ENCODE measurements at regions not wholly inside any gene's neighbourhood (a gene's known extent, or its start where the extent isn't known, plus 50 kb on each side); places are given as distances from the start of the nearest gene placed in this dataset.

- no peaks in the 10 kb centered on the region for H3K4me1 ChIP-seq
- no peak overlapping the region for H3K4me3 ChIP-seq
- no peak overlapping the region for H3K4me2 ChIP-seq
- no peaks in the 10 kb centered on the region for H4K20me1 ChIP-seq
- H3K9ac ChIP-seq, result no peak overlapping the region
- H3K27ac ChIP-seq, result no peak overlapping the region
- no peak for TF ChIP-seq Cebpa-rat (IDR thresholded peaks at IDR 0.05)
- no peaks in the 10 kb centered on the region for H3K27me3 ChIP-seq
- H3K36me3 ChIP-seq, result no peaks in the 10 kb centered on the region
- no peaks in the 10 kb centered on the region for H3K9me3 ChIP-seq (replicated peaks in 1 of 11)
Observed at GRCh38 chr3:82306189-82306588, 544.7 kb upstream of the GBE1 start.

- Histone ChIP-seq H3K9ac (no peak overlapping the region), H3K27me3 (no peaks in the 10 kb centered on the region), H3K4me2 (no peak overlapping the region), H3K4me3 (no peak overlapping the region), H3K36me3 (no peaks in the 10 kb centered on the region), H3K9me3 (replicated peaks in 1 of 11) (no peaks in the 10 kb centered on the region), H3K27ac (no peak overlapping the region), H3K4me1 (no peaks in the 10 kb centered on the region), H4K20me1 (no peaks in the 10 kb centered on the region)
- TF ChIP-seq Cebpa-rat (IDR thresholded peaks at IDR 0.05), result no peak
Observed at GRCh38 chr3:82294609-82295008, 533.2 kb upstream of the GBE1 start.

GRCh38 chr3:82293867-82294266 lies 532.4 kb upstream of the GBE1 start:
- H3K4me2 ChIP-seq, result no peak overlapping the region
- H3K27me3 ChIP-seq, result no peaks in the 10 kb centered on the region
- no peaks in the 10 kb centered on the region for H3K36me3 ChIP-seq
- no peaks in the 10 kb centered on the region for H3K9me3 ChIP-seq (replicated peaks in 1 of 11)
- H3K4me3 ChIP-seq, result no peak overlapping the region
- H3K27ac ChIP-seq, result no peak overlapping the region
- no peak for TF ChIP-seq Cebpa-rat (IDR thresholded peaks at IDR 0.05)
- no peaks in the 10 kb centered on the region for H3K4me1 ChIP-seq
- no peaks in the 10 kb centered on the region for H4K20me1 ChIP-seq
- no peak overlapping the region for H3K9ac ChIP-seq

- no peak overlapping the region for H3K4me2 ChIP-seq
- no peak overlapping the region for H3K9ac ChIP-seq
- no peak overlapping the region for H3K4me3 ChIP-seq
- 0 out of 22 replicates have a peak, but pooled peaks cover 0 to under 1% (median 0%) of the 10 kb centered on the region in 11 experiments for H3K9me3 ChIP-seq (replicated peaks in 1 of 11)
- no peaks in the 10 kb centered on the region for H3K36me3 ChIP-seq
- H4K20me1 ChIP-seq, result no peaks in the 10 kb centered on the region
- H3K4me1 ChIP-seq, result no peaks in the 10 kb centered on the region
- no peaks in the 10 kb centered on the region for H3K27me3 ChIP-seq
- H3K27ac ChIP-seq, result no peak overlapping the region
- TF ChIP-seq Cebpa-rat (IDR thresholded peaks at IDR 0.05), result no peak
Observed at GRCh38 chr3:82293435-82293834, 532.0 kb upstream of the GBE1 start.

GRCh38 chr3:82287562-82287961 lies 526.1 kb upstream of the GBE1 start:
- no peak for TF ChIP-seq Cebpa-rat (IDR thresholded peaks at IDR 0.05)

GRCh38 chr3:82281205-82281604 lies 519.8 kb upstream of the GBE1 start:
- Histone ChIP-seq H4K20me1 (no peaks in the 10 kb centered on the region), H3K9me3 (replicated peaks in 1 of 11) (no peaks in the 10 kb centered on the region), H3K36me3 (no peaks in the 10 kb centered on the region), H3K4me3 (no peak overlapping the region), H3K4me1 (no peaks in the 10 kb centered on the region), H3K27ac (no peak overlapping the region), H3K9ac (no peak overlapping the region), H3K27me3 (no peaks in the 10 kb centered on the region), H3K4me2 (no peak overlapping the region)
- no peak for TF ChIP-seq Cebpa-rat (IDR thresholded peaks at IDR 0.05)

More at GRCh38 chr3:82287562-82287961, 526.1 kb upstream of the GBE1 start:
- Histone ChIP-seq H3K9me3 (replicated peaks in 1 of 11) (peaks cover 0 to 6% (median 0%) of the 10 kb centered on the region in 11 experiments; a peak in 1 of 22 replicates), H3K9ac (no peak overlapping the region), H3K4me2 (no peak overlapping the region), H3K27ac (no peak overlapping the region), H3K4me1 (no peaks in the 10 kb centered on the region), H3K27me3 (no peaks in the 10 kb centered on the region), H3K4me3 (no peak overlapping the region), H4K20me1 (no peaks in the 10 kb centered on the region), H3K36me3 (no peaks in the 10 kb centered on the region)

GRCh38 chr3:82276992-82277391 lies 515.5 kb upstream of the GBE1 start:
- H3K9me3 ChIP-seq (replicated peaks in 1 of 11), result no peaks in the 10 kb centered on the region
- TF ChIP-seq Cebpa-rat (IDR thresholded peaks at IDR 0.05), result no peak
- no peaks in the 10 kb centered on the region for H3K4me1 ChIP-seq
- no peaks in the 10 kb centered on the region for H3K36me3 ChIP-seq
- no peak overlapping the region for H3K4me3 ChIP-seq
- no peak overlapping the region for H3K9ac ChIP-seq
- H3K27me3 ChIP-seq, result no peaks in the 10 kb centered on the region
- no peaks in the 10 kb centered on the region for H4K20me1 ChIP-seq
- no peak overlapping the region for H3K27ac ChIP-seq
- no peak overlapping the region for H3K4me2 ChIP-seq

- TF ChIP-seq Cebpa-rat (IDR thresholded peaks at IDR 0.05), result no peak
- no peaks in the 10 kb centered on the region; a peak in 1 of 22 replicates for H3K9me3 ChIP-seq (replicated peaks in 1 of 11)
- no peaks in the 10 kb centered on the region for H3K27me3 ChIP-seq
- no peak overlapping the region for H3K9ac ChIP-seq
- H3K27ac ChIP-seq, result no peak overlapping the region
- H3K4me3 ChIP-seq, result no peak overlapping the region
- no peak overlapping the region for H3K4me2 ChIP-seq
- H3K4me1 ChIP-seq, result no peaks in the 10 kb centered on the region
- H3K36me3 ChIP-seq, result no peaks in the 10 kb centered on the region
- H4K20me1 ChIP-seq, result no peaks in the 10 kb centered on the region
Observed at GRCh38 chr3:82274897-82275296, 513.5 kb upstream of the GBE1 start.

- Histone ChIP-seq H3K36me3 (no peaks in the 10 kb centered on the region), H3K4me3 (no peak overlapping the region), H4K20me1 (no peaks in the 10 kb centered on the region), H3K4me1 (no peaks in the 10 kb centered on the region), H3K9ac (no peak overlapping the region), H3K9me3 (replicated peaks in 1 of 11) (peaks cover 0 to 11% (median 0%) of the 10 kb centered on the region in 11 experiments; a peak in 6 of 22 replicates), H3K27ac (no peak overlapping the region), H3K27me3 (no peaks in the 10 kb centered on the region), H3K4me2 (no peak overlapping the region)
- no peak for TF ChIP-seq Cebpa-rat (IDR thresholded peaks at IDR 0.05)
Observed at GRCh38 chr3:82265747-82266146, 504.3 kb upstream of the GBE1 start.

GRCh38 chr3:82262193-82262592 lies 500.7 kb upstream of the GBE1 start:
- H3K4me3 ChIP-seq, result no peak overlapping the region
- no peaks in the 10 kb centered on the region for H3K4me1 ChIP-seq
- no peak overlapping the region for H3K27ac ChIP-seq
- H3K9me3 ChIP-seq (replicated peaks in 1 of 11), result no peaks in the 10 kb centered on the region
- no peak for TF ChIP-seq Cebpa-rat (IDR thresholded peaks at IDR 0.05)
- H3K4me2 ChIP-seq, result no peak overlapping the region
- H3K36me3 ChIP-seq, result no peaks in the 10 kb centered on the region
- H4K20me1 ChIP-seq, result no peaks in the 10 kb centered on the region
- H3K9ac ChIP-seq, result no peak overlapping the region
- H3K27me3 ChIP-seq, result no peaks in the 10 kb centered on the region

All from BLaER1 treated with 17β-estradiol and CSF1 and Interleukin-3, amounts not matched to agents 10 nM and 100 nM (cell line).